Inflammatory macrophage treated with lipopolysaccharide for 1 hour (primary cell): ENCODE measurements at regions not wholly inside any gene's neighbourhood (a gene's known extent, or its start where the extent isn't known, plus 50 kb on each side); places are given as distances from the start of the nearest gene placed in this dataset.

Source experiments
- DNase-seq, 2 donors: peaks; one replicate each; pipeline ENCODE4 v3.0.0-alpha.2; 2020 to 2022

DNA sequence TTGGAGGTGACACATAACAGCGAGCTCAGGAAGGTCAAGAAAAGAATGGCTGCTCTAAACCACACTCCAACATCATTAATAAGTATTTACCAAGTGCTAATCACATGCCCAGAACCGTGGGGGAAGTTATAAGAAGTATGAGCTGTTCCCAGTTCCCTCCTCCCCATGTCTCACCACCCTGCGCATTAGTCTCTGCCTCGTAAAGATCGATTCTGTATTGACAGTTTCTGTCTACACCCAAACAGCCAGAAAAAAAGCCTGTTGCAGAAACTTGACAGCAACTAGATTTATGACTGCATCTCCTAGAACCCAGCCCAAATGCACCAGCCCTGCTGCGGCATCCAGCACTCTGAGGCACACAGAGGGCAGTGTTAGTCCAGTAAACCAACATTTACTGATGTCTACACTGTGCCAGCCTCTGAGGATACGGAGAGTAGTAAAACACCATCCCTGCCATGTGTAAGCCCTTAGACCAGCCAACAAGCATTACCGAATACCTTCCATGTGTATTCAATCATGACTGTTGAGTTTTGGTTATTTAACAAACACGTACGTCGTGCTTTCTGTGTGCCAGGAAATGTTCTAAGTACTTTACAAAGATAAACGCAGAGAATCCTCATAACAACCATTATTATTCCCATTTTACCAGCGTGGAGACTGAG, 63.6 kb upstream of the ZBTB40 start:
- DNase-seq, result no peak

DNA sequence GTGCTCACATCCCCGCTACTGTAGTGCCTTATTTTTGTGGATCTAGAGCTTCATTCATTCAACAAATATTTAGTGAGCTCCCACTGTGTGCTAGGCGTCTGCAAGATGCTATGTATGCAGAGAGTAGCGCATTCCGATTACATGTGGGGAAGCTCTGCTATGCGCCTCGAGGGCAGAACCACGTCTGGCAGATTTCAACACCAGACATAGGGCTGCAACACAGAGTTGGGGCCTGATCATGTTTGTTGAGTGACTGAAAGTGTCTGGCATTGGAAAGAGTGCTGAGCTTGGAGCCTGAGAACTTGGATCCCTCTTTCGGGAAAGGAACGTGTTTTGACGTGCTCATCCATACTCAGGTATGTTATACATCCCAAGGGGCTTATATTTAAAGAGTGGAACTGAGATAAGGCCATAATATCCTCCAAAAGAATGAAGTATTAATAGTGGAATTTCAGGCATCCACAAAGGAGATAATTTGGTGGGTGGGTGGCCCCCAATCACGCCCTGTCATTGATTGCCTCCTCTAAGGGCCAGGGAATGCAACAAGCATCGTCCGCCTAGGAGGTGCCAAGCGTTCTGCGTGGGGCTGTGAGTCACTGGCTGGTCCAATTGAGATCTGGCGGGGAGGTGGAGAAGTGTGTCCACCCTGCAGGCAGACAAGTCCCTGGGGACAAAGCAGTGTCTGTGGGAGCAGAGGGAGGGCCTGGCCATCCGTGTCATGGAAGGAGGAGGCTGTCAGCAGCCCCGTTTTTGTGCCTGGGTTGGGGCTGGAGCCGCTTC, 62.8 kb upstream of the ZBTB40 start:
- DNase-seq, result no peak

DNA sequence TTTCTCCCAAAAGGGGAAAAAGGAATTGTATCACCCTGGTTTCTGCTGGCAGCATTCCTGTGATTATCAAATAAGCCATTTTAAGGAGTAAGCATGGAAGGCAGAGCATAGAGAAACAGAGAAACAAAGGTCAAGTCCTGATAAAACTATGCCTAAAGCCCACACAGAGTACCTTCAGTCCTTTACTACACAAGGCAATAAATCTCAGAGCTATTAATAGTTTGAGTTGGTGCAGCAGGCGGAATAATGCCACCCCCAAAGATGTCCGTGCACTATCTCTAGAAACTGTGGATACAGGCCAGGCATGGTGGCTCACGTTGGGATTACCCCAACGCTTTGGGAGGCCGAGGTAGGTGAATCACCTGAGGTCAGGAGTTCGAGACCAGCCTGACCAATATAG, 58.1 kb upstream of the ZBTB40 start:
- DNase-seq, result no peak

DNA sequence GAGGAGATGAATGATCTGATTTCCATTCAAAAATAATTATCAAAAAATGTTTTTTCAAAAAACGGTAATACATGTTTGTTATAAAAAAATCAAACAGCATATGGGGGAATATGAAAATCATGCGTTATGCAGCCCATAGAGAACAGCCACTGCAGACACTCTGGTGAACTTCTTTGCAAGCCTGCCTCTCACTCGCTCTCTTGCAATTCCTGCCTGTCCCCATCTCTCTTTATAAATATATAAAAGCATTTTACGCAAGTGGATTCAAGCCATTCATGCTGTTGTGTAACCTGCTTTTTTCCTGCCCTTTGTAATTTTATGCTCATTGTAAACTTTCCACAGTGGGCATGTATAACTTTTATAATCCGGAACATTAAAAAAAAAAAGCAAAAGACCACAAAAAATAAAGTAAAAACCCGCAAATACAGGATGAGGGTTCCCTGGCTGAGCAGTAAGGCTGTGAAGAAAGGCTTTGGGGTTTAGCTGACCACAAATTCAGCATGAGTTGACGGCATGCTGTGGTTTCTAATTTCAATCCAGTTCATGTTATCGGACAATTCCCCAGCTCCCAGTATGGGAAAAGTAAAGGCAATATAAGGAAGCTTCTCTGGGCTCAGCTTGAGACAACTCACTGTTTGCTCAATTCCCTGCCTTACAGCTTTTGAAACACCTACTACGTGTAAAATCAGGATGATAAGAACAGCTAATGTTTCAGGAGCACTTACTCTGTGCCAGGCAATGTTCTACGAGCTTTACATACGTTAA, 52.8 kb upstream of the ZBTB40 start:
- no peak for DNase-seq

DNA sequence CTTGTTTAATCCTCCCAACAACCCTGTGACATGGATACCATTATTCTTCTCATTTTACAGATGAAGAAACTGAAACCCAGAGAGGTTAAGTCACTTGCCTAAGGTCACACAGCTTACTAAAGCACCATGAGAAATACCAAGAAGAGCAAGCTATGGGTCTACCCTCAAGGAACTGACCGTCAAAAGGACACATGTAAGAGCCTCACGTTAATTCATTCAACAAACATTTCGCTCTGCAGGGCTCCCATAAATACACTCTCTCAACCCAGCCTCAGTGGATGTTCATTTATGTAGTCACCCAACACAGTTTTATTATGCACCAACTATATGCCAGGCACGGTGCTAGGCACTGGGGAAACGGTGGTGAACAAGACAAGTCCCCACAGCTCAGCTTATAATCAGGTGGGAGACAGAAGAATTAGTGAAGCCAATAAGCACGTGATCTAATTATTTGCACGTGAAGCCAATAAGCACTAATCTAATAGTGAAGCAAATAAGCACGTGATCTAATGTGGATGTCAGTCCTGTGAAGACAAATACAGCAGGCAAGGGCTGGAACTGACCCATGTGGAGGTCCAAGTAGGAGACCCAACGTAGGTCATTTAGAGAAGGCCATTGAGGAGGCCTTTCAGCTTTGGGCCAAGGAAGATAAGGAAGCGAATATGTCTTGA, 52.1 kb upstream of the ZBTB40 start:
- no peak for DNase-seq
